ENCODE measurements at regions not wholly inside any gene's neighbourhood (a gene's known extent, or its start where the extent isn't known, plus 50 kb on each side); places are given as distances from the start of the nearest gene placed in this dataset.

DNA sequence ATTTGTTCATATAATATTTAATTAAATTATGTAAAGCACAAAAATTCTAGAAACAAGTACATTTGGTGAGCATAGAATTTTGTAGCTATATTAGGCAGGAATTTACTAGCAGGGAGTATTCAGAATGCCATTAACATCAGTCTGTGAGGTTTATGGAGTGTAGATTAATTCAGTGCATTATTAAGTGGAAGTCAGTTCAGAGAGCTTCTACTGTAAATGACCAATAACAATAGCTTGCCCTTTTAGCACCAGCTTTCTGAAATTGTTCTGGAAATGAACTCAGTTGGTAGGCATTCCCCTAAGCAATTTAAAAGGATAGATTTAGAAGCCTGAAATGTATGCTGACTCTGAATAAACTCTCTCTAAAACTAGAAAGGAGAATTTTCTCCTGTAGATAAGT is 208.2 kb upstream of the CNTNAP5 start:
- intact Hi-C loops (cut with DNase I, micrococcal nuclease), result no loop called here
- Mint-ChIP-seq H3K36me3 (ENCODE audit: low read depth) (no peaks in the 10 kb centered on the region), H3K9me3 (no peaks in the 10 kb centered on the region), H3K4me1 (ENCODE audit: low read depth) (no peaks in the 10 kb centered on the region), H3K27ac (no peak overlapping the region), H3K4me3 (no peak overlapping the region), H3K27me3 (no peaks in the 10 kb centered on the region)
- DNase-seq (no peak), ATAC-seq (ENCODE audit: poor library complexity) (no peak)
- no peak overlapping the region for H3K27ac ChIP-seq (ENCODE audit: low read depth in 1 of 2, low read length in 2 of 2)
- H3K4me1 ChIP-seq (ENCODE audit: insufficient read depth, low read length), result no peaks in the 10 kb centered on the region
- H3K27me3 ChIP-seq (ENCODE audit: control insufficient read depth in 1 of 2, insufficient read depth in 2 of 2, low read length in 2 of 2), result no peaks in the 10 kb centered on the region
- ChIA-PET POLR2A (no interaction called here), CTCF (no interaction called here)
- H3K4me3 ChIP-seq (ENCODE audit: low read length), result no peak overlapping the region
- TF ChIP-seq, protein P1, sequence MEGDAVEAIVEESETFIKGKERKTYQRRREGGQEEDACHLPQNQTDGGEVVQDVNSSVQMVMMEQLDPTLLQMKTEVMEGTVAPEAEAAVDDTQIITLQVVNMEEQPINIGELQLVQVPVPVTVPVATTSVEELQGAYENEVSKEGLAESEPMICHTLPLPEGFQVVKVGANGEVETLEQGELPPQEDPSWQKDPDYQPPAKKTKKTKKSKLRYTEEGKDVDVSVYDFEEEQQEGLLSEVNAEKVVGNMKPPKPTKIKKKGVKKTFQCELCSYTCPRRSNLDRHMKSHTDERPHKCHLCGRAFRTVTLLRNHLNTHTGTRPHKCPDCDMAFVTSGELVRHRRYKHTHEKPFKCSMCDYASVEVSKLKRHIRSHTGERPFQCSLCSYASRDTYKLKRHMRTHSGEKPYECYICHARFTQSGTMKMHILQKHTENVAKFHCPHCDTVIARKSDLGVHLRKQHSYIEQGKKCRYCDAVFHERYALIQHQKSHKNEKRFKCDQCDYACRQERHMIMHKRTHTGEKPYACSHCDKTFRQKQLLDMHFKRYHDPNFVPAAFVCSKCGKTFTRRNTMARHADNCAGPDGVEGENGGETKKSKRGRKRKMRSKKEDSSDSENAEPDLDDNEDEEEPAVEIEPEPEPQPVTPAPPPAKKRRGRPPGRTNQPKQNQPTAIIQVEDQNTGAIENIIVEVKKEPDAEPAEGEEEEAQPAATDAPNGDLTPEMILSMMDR (IDR thresholded peaks at IDR 0.05), result no peak
- no peaks in the 10 kb centered on the region for H3K36me3 ChIP-seq (ENCODE audit: insufficient read depth, low read length)
- H3K9me3 ChIP-seq (ENCODE audit: control insufficient read depth in 1 of 2, insufficient read depth in 1 of 2, low read length in 2 of 2), result peaks cover 0 to 4% of the 10 kb centered on the region in 2 experiments

DNA sequence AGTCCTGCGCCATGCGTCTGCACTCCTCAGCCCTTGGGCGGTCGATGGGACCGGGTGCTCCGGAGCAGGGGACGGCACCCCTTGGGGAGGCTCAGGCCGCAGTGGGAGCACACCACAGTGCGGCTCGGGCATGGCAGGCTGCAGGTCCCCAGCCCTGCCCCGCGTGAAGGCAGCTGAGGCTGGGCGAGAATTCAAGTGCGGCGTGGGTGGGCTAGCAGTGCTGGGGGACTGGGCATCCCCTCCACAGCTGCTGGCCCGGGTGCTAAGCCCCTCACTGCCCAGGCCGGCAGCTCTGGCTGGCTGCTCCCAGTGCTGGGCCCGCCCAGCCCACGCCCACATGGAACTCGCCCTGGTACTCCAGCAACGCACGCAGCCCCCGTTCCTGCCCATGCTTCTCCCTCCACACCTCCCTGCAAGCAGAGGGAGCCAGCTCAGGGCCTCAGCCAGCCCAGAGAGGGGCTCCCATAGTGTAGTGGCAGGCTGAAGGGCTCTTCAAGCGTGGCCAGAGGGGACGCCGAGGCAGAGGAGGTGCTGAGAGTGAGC is 198.3 kb upstream of the CNTNAP5 start:
- H3K4me1 ChIP-seq (ENCODE audit: insufficient read depth, low read length), result no peaks in the 10 kb centered on the region
- ChIA-PET POLR2A (no interaction called here), CTCF (no interaction called here)
- no peak overlapping the region for H3K4me3 Mint-ChIP-seq
- H3K4me1 Mint-ChIP-seq (ENCODE audit: low read depth), result no peaks in the 10 kb centered on the region
- no peak overlapping the region for H3K27ac Mint-ChIP-seq
- no peaks in the 10 kb centered on the region for H3K36me3 ChIP-seq (ENCODE audit: insufficient read depth, low read length)
- no peak overlapping the region for H3K4me3 ChIP-seq (ENCODE audit: low read length)
- intact Hi-C loops (cut with DNase I, micrococcal nuclease), result no loop called here
- peaks cover 10% of the 10 kb centered on the region for H3K9me3 Mint-ChIP-seq
- H3K9me3 ChIP-seq (ENCODE audit: control insufficient read depth in 1 of 2, insufficient read depth in 1 of 2, low read length in 2 of 2), result peaks cover 0 to 17% of the 10 kb centered on the region in 2 experiments
- H3K27me3 Mint-ChIP-seq, result no peaks in the 10 kb centered on the region
- no peaks in the 10 kb centered on the region for H3K36me3 Mint-ChIP-seq (ENCODE audit: low read depth)
- DNase-seq, result no peak
- TF ChIP-seq, protein P1 (IDR thresholded peaks at IDR 0.05), result no peak
- no peak overlapping the region for H3K27ac ChIP-seq (ENCODE audit: low read depth in 1 of 2, low read length in 2 of 2)
- ATAC-seq (ENCODE audit: poor library complexity), result no peak
- H3K27me3 ChIP-seq (ENCODE audit: control insufficient read depth in 1 of 2, insufficient read depth in 2 of 2, low read length in 2 of 2), result no peaks in the 10 kb centered on the region

DNA sequence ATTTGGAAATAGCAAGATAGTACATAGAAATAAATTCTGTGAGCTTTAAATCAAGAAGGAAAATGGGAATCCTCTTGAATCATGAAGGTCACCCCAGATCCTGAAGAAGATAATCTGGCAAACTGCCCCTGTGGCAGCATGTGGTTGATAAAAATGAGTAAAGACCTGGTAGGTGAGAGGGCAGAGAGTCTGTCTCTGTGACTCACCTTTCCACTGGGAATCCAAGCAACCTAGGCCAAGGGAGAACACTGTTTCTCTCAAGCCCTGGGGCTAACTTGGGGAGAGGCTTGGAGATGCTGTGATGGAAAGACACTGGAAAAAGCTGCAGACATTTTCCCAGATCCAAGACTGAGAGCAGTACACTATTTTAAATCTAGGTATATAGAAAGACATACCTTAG is 185.8 kb upstream of the CNTNAP5 start:
- CTCF ChIA-PET, result no interaction called here
- H3K9me3 ChIP-seq (ENCODE audit: control insufficient read depth in 1 of 2, insufficient read depth in 1 of 2, low read length in 2 of 2), result peaks cover 0 to 5% of the 10 kb centered on the region in 2 experiments
- no peaks in the 10 kb centered on the region for H3K4me1 ChIP-seq (ENCODE audit: insufficient read depth, low read length)
- H3K27me3 Mint-ChIP-seq, result no peaks in the 10 kb centered on the region
- no peak overlapping the region for H3K4me3 ChIP-seq (ENCODE audit: low read length)
- no peaks in the 10 kb centered on the region for H3K4me1 Mint-ChIP-seq (ENCODE audit: low read depth)
- H3K4me3 Mint-ChIP-seq, result no peak overlapping the region
- DNase-seq (no peak), ATAC-seq (ENCODE audit: poor library complexity) (no peak)
- H3K27ac Mint-ChIP-seq, result no peak overlapping the region
- H3K27ac ChIP-seq (ENCODE audit: low read depth in 1 of 2, low read length in 2 of 2), result no peak overlapping the region
- H3K9me3 Mint-ChIP-seq, result no peaks in the 10 kb centered on the region
- H3K27me3 ChIP-seq (ENCODE audit: control insufficient read depth in 1 of 2, insufficient read depth in 2 of 2, low read length in 2 of 2), result no peaks in the 10 kb centered on the region
- POLR2A ChIA-PET, result no interaction called here
- TF ChIP-seq, protein P1 (IDR thresholded peaks at IDR 0.05), result no peak
- intact Hi-C loops (cut with DNase I, micrococcal nuclease), result no loop called here
- no peaks in the 10 kb centered on the region for H3K36me3 ChIP-seq (ENCODE audit: insufficient read depth, low read length)
- H3K36me3 Mint-ChIP-seq (ENCODE audit: low read depth), result no peaks in the 10 kb centered on the region
